ENCODE measurements at regions not wholly inside any gene's neighbourhood (a gene's known extent, or its start where the extent isn't known, plus 50 kb on each side); places are given as distances from the start of the nearest gene placed in this dataset.
"Not testable (repeated sequence)": the region's sequence is repeated elsewhere in the genome, so short reads cannot be mapped to it uniquely, and the experiment has no call there.

GRCh38 chr1:83373018-83373417 is 625.9 kb downstream of the TTLL7 start:
- H3K27me3 ChIP-seq (ENCODE audit: control insufficient read depth in 1 of 2, insufficient read depth in 2 of 2, low read length in 2 of 2); H3K27ac ChIP-seq (ENCODE audit: low read depth in 2 of 2, low read length in 1 of 2); H3K4me3 ChIP-seq (ENCODE audit: low read depth in 1 of 2, low read length in 2 of 2); H3K4me1 ChIP-seq (ENCODE audit: control insufficient read depth in 2 of 2, insufficient read depth in 2 of 2, low read length in 1 of 2); H3K9me3 ChIP-seq (ENCODE audit: control insufficient read depth in 2 of 2, insufficient read depth in 1 of 2, low read depth in 1 of 2, low read length in 1 of 2); H3K36me3 ChIP-seq (ENCODE audit: control insufficient read depth in 2 of 2, insufficient read depth in 2 of 2, low read length in 1 of 2): not testable (repeated sequence)
- 84 to 88% methylated on average over 1 of the region's 1 CpG for WGBS, 2 donors

GRCh38 chr1:83369853-83370252 is 629.1 kb downstream of the TTLL7 start:
- H3K36me3 ChIP-seq (ENCODE audit: control insufficient read depth in 2 of 2, insufficient read depth in 2 of 2, low read length in 1 of 2); H3K4me1 ChIP-seq (ENCODE audit: control insufficient read depth in 2 of 2, insufficient read depth in 2 of 2, low read length in 1 of 2); H3K27ac ChIP-seq (ENCODE audit: low read depth in 2 of 2, low read length in 1 of 2); H3K27me3 ChIP-seq (ENCODE audit: control insufficient read depth in 1 of 2, insufficient read depth in 2 of 2, low read length in 2 of 2); H3K4me3 ChIP-seq (ENCODE audit: low read depth in 1 of 2, low read length in 2 of 2); H3K9me3 ChIP-seq (ENCODE audit: control insufficient read depth in 2 of 2, insufficient read depth in 1 of 2, low read depth in 1 of 2, low read length in 1 of 2): not testable (repeated sequence)
- WGBS, 2 donors: 58 to 70% methylated on average over 3 of the region's 3 CpGs

DNA sequence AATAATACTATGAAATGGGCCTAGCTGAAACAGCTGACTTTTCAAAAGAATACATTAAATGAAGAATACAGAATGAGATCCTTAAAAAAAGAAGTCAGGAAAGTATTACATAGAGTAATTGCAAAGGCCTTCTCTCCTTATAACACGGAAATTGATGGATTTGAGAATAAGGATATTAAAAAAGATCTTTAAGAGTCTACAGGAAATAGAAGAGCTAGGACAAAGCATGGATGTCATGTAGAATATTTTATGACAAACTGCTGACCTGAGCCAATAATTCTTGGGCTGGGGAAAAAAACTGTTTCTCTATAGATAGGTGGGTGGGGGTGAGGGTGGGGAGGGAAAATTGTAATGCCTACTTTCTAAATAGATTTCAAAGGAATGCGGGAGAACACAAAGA is 633.6 kb downstream of the TTLL7 start:
- H3K4me1 ChIP-seq (ENCODE audit: control insufficient read depth in 2 of 2, insufficient read depth in 2 of 2, low read length in 1 of 2); H3K4me3 ChIP-seq (ENCODE audit: low read depth in 1 of 2, low read length in 2 of 2); H3K36me3 ChIP-seq (ENCODE audit: control insufficient read depth in 2 of 2, insufficient read depth in 2 of 2, low read length in 1 of 2); H3K27ac ChIP-seq (ENCODE audit: low read depth in 2 of 2, low read length in 1 of 2); H3K9me3 ChIP-seq (ENCODE audit: control insufficient read depth in 2 of 2, insufficient read depth in 1 of 2, low read depth in 1 of 2, low read length in 1 of 2); H3K27me3 ChIP-seq (ENCODE audit: control insufficient read depth in 1 of 2, insufficient read depth in 2 of 2, low read length in 2 of 2): not testable (repeated sequence)
- WGBS, 2 donors: 85 to 95% methylated on average over 2 of the region's 2 CpGs

DNA sequence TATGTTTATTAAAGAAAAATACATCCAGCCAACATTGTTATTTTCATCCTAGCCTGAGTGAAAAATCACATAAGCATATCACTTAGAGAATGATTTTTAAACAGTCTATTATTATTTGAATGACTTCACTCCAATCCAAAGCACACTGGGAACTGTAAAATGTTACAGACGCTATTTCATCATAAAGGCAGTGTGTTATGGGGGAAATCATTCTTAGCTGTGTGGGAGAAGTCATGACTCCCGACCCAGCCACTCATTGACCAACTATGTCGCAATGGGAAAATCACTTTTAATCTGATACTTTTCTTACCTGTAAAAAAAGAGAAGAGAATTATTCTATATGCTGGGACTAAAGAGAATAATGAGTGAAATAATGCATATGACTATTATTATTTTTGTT is 653.6 kb downstream of the TTLL7 start:
- WGBS, 2 donors: 79 to 84% methylated on average over 3 of the region's 3 CpGs
- H3K27ac ChIP-seq (ENCODE audit: low read depth in 2 of 2, low read length in 1 of 2); H3K27me3 ChIP-seq (ENCODE audit: control insufficient read depth in 1 of 2, insufficient read depth in 2 of 2, low read length in 2 of 2); H3K4me3 ChIP-seq (ENCODE audit: low read depth in 1 of 2, low read length in 2 of 2); H3K9me3 ChIP-seq (ENCODE audit: control insufficient read depth in 2 of 2, insufficient read depth in 1 of 2, low read depth in 1 of 2, low read length in 1 of 2); H3K36me3 ChIP-seq (ENCODE audit: control insufficient read depth in 2 of 2, insufficient read depth in 2 of 2, low read length in 1 of 2); H3K4me1 ChIP-seq (ENCODE audit: control insufficient read depth in 2 of 2, insufficient read depth in 2 of 2, low read length in 1 of 2): not testable (repeated sequence)

GRCh38 chr1:83343767-83344166 is 655.2 kb downstream of the TTLL7 start:
- H3K4me1 ChIP-seq (ENCODE audit: control insufficient read depth in 2 of 2, insufficient read depth in 2 of 2, low read length in 1 of 2); H3K27me3 ChIP-seq (ENCODE audit: control insufficient read depth in 1 of 2, insufficient read depth in 2 of 2, low read length in 2 of 2); H3K9me3 ChIP-seq (ENCODE audit: control insufficient read depth in 2 of 2, insufficient read depth in 1 of 2, low read depth in 1 of 2, low read length in 1 of 2); H3K36me3 ChIP-seq (ENCODE audit: control insufficient read depth in 2 of 2, insufficient read depth in 2 of 2, low read length in 1 of 2); H3K27ac ChIP-seq (ENCODE audit: low read depth in 2 of 2, low read length in 1 of 2); H3K4me3 ChIP-seq (ENCODE audit: low read depth in 1 of 2, low read length in 2 of 2): not testable (repeated sequence)
- 68 to 93% methylated on average over 6 of the region's 6 CpGs for WGBS, 2 donors

DNA sequence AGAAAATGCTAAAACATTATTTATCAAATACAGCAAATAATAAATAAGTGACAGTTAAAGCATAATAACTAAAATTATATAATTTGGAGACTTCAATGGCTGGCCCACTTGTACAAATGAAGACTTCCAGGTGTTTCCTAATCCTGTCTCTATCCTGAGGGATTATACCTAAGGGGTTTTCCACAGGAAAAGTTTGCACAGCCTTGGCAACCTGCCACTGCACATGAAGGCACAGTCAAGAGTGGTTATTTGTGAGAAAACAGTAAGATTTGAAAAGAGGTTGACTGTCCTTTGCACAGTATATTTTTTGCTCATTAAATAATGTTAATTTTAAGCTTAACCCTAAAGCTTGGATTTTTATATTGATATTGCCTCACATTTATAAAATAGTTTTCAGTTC is 655.9 kb downstream of the TTLL7 start:
- H3K4me1 ChIP-seq (ENCODE audit: control insufficient read depth in 2 of 2, insufficient read depth in 2 of 2, low read length in 1 of 2); H3K9me3 ChIP-seq (ENCODE audit: control insufficient read depth in 2 of 2, insufficient read depth in 1 of 2, low read depth in 1 of 2, low read length in 1 of 2); H3K36me3 ChIP-seq (ENCODE audit: control insufficient read depth in 2 of 2, insufficient read depth in 2 of 2, low read length in 1 of 2); H3K4me3 ChIP-seq (ENCODE audit: low read depth in 1 of 2, low read length in 2 of 2); H3K27me3 ChIP-seq (ENCODE audit: control insufficient read depth in 1 of 2, insufficient read depth in 2 of 2, low read length in 2 of 2); H3K27ac ChIP-seq (ENCODE audit: low read depth in 2 of 2, low read length in 1 of 2): not testable (repeated sequence)

- not testable (repeated sequence) for H3K9me3 ChIP-seq (ENCODE audit: control insufficient read depth in 2 of 2, insufficient read depth in 1 of 2, low read depth in 1 of 2, low read length in 1 of 2); H3K27me3 ChIP-seq (ENCODE audit: control insufficient read depth in 1 of 2, insufficient read depth in 2 of 2, low read length in 2 of 2); H3K36me3 ChIP-seq (ENCODE audit: control insufficient read depth in 2 of 2, insufficient read depth in 2 of 2, low read length in 1 of 2); H3K4me3 ChIP-seq (ENCODE audit: low read depth in 1 of 2, low read length in 2 of 2); H3K27ac ChIP-seq (ENCODE audit: low read depth in 2 of 2, low read length in 1 of 2); H3K4me1 ChIP-seq (ENCODE audit: control insufficient read depth in 2 of 2, insufficient read depth in 2 of 2, low read length in 1 of 2)
- WGBS, 2 donors: no CpG with 5 or more reads among the region's 1 CpG
These were observed 666.6 kb downstream of the TTLL7 start for GRCh38 chr1:83332308-83332707.

DNA sequence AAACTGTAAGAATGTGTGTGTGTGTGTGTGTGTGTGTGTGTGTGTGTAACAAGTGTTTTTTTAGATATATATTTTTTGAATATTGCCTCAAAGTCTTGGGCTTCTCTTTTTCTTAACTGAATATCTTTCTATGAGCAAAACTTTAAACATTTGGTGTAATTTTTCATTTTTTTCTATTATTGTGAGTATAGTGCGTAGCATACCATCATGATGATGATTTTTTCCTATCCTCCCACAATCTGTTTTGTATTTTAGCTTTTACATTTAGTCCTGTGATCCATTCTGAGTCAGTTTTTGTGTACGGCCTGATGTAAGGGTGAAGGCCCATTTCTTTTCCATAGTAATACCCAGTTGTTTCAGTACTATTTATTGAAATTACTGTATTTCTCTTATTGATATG is 680.6 kb downstream of the TTLL7 start:
- Histone ChIP-seq H3K27me3 (ENCODE audit: control insufficient read depth in 1 of 2, insufficient read depth in 2 of 2, low read length in 2 of 2) (no peaks in the 10 kb centered on the region), H3K36me3 (ENCODE audit: control insufficient read depth in 2 of 2, insufficient read depth in 2 of 2, low read length in 1 of 2) (no peaks in the 10 kb centered on the region), H3K4me1 (ENCODE audit: control insufficient read depth in 2 of 2, insufficient read depth in 2 of 2, low read length in 1 of 2) (no peaks in the 10 kb centered on the region), H3K27ac (ENCODE audit: low read depth in 2 of 2, low read length in 1 of 2) (no peak overlapping the region), H3K4me3 (ENCODE audit: low read depth in 1 of 2, low read length in 2 of 2) (no peak overlapping the region), H3K9me3 (ENCODE audit: control insufficient read depth in 2 of 2, insufficient read depth in 1 of 2, low read depth in 1 of 2, low read length in 1 of 2) (no peaks in the 10 kb centered on the region)
- WGBS, 2 donors: 90 to 96% methylated on average over 2 of the region's 2 CpGs

DNA sequence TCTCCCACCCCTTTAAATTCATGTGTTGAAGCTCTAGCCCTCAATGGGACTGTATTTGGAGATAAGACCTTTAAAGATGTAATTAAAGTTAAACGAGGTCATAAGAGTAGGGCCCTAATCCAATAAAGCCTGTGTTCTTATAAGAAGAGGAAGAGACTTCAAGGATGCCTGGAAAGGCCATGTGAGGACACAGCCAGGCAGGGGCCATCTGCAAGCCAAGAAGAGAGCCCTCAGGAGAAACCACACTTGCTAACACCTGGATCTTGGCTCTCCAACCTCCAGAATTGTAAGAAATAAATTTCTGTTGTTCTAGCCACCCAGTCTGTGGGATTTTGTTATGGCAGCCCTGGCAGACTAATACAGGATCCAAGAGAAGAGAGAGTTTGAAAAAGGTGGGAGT is 683.5 kb downstream of the TTLL7 start:
- H3K36me3 ChIP-seq (ENCODE audit: control insufficient read depth in 2 of 2, insufficient read depth in 2 of 2, low read length in 1 of 2); H3K27ac ChIP-seq (ENCODE audit: low read depth in 2 of 2, low read length in 1 of 2); H3K9me3 ChIP-seq (ENCODE audit: control insufficient read depth in 2 of 2, insufficient read depth in 1 of 2, low read depth in 1 of 2, low read length in 1 of 2); H3K27me3 ChIP-seq (ENCODE audit: control insufficient read depth in 1 of 2, insufficient read depth in 2 of 2, low read length in 2 of 2); H3K4me1 ChIP-seq (ENCODE audit: control insufficient read depth in 2 of 2, insufficient read depth in 2 of 2, low read length in 1 of 2); H3K4me3 ChIP-seq (ENCODE audit: low read depth in 1 of 2, low read length in 2 of 2): not testable (repeated sequence)
- 55 to 75% methylated on average over 1 of the region's 1 CpG for WGBS, 2 donors

- not testable (repeated sequence) for H3K27ac ChIP-seq (ENCODE audit: low read depth in 2 of 2, low read length in 1 of 2); H3K27me3 ChIP-seq (ENCODE audit: control insufficient read depth in 1 of 2, insufficient read depth in 2 of 2, low read length in 2 of 2); H3K4me1 ChIP-seq (ENCODE audit: control insufficient read depth in 2 of 2, insufficient read depth in 2 of 2, low read length in 1 of 2); H3K9me3 ChIP-seq (ENCODE audit: control insufficient read depth in 2 of 2, insufficient read depth in 1 of 2, low read depth in 1 of 2, low read length in 1 of 2); H3K4me3 ChIP-seq (ENCODE audit: low read depth in 1 of 2, low read length in 2 of 2); H3K36me3 ChIP-seq (ENCODE audit: control insufficient read depth in 2 of 2, insufficient read depth in 2 of 2, low read length in 1 of 2)
- 98 to 100% methylated on average over 1 of the region's 1 CpG for WGBS, 2 donors
These were observed 688.8 kb downstream of the TTLL7 start for GRCh38 chr1:83310161-83310560.

DNA sequence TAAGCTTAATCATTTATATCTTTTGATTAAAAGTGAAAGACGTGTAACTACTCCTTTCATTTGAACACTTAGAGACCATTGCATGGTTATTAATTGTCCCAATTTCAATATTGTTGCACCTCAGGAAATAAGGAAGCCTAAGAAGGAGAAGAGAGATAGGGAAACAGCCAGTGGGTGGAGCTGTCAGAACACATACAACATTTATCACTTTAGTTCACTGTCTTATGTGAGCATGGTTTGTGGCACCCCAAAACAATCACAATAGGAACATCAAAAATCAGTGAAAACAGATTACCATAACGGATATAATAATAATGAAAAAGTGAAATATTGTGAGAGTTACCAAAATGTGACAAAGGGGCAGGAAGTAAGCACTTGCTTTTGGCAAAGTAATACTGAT is 689.9 kb downstream of the TTLL7 start:
- H3K27me3 ChIP-seq (ENCODE audit: control insufficient read depth in 1 of 2, insufficient read depth in 2 of 2, low read length in 2 of 2); H3K4me3 ChIP-seq (ENCODE audit: low read depth in 1 of 2, low read length in 2 of 2); H3K9me3 ChIP-seq (ENCODE audit: control insufficient read depth in 2 of 2, insufficient read depth in 1 of 2, low read depth in 1 of 2, low read length in 1 of 2); H3K36me3 ChIP-seq (ENCODE audit: control insufficient read depth in 2 of 2, insufficient read depth in 2 of 2, low read length in 1 of 2); H3K27ac ChIP-seq (ENCODE audit: low read depth in 2 of 2, low read length in 1 of 2); H3K4me1 ChIP-seq (ENCODE audit: control insufficient read depth in 2 of 2, insufficient read depth in 2 of 2, low read length in 1 of 2): not testable (repeated sequence)
- 90 to 96% methylated on average over 2 of the region's 2 CpGs for WGBS, 2 donors

Measured in esophagus (tissue), 2 donors.